OCI-LY1 (cell line): ENCODE measurements at regions not wholly inside any gene's neighbourhood (a gene's known extent, or its start where the extent isn't known, plus 50 kb on each side); places are given as distances from the start of the nearest gene placed in this dataset.

Source experiments
- H2AFZ ChIP-seq: fragments of 200-600 bp; sonication (generic), shearing (Covaris generic); 2 replicates; pipeline ENCODE4 v1.6.0; 2014; ENCODE audit warnings: antibody characterized with exemption, mild to moderate bottlenecking, low read length
- H3F3A ChIP-seq: fragments of 200-600 bp; sonication (generic), shearing (Covaris generic); 2 replicates; pipeline ENCODE4 v1.6.0; 2014; ENCODE audit warnings: mild to moderate bottlenecking, antibody characterized with exemption, low read length, moderate library complexity; ENCODE audit not compliant: insufficient read depth
- H3K27ac ChIP-seq: fragments of 200-600 bp; sonication (generic); 2 replicates; pipeline ENCODE4 v1.5.1; 2014; ENCODE audit warnings: low read length, mixed run types, mild to moderate bottlenecking, low read depth; ENCODE audit not compliant: poor library complexity, severe bottlenecking
- H3K27me3 ChIP-seq: fragments of 200-600 bp; sonication (generic); 2 replicates; pipeline ENCODE4 v1.6.0; 2014; ENCODE audit warnings: antibody characterized with exemption, mild to moderate bottlenecking, low read length, moderate library complexity; ENCODE audit not compliant: insufficient read depth
- H3K36me3 ChIP-seq: fragments of 200-600 bp; sonication (generic); 2 replicates; pipeline ENCODE4 v1.6.1; 2014; ENCODE audit warnings: mild to moderate bottlenecking, antibody characterized with exemption, low read length, moderate library complexity, mixed read lengths; ENCODE audit not compliant: insufficient read depth
- H3K4me1 ChIP-seq: fragments of 200-600 bp; sonication (generic); 2 replicates; pipeline ENCODE4 v1.5.1; 2014; ENCODE audit warnings: mild to moderate bottlenecking, low read length, moderate library complexity; ENCODE audit not compliant: insufficient read depth, severe bottlenecking
- H3K4me2 ChIP-seq: fragments of 200-600 bp; sonication (generic), shearing (Covaris generic); 2 replicates; pipeline ENCODE4 v1.6.1; 2014; ENCODE audit warnings: low read length
- H3K4me3 ChIP-seq: fragments of 200-600 bp; sonication (generic); 2 replicates; pipeline ENCODE4 v1.5.1; 2014; ENCODE audit warnings: low read length, low read depth, mild to moderate bottlenecking, mixed read lengths; ENCODE audit not compliant: poor library complexity, severe bottlenecking
- H3K79me2 ChIP-seq: fragments of 200-600 bp; shearing (Covaris generic); 2 replicates; pipeline ENCODE4 v1.6.1; 2016; ENCODE audit warnings: mixed run types, low read length, mixed read lengths; ENCODE audit not compliant: insufficient read depth
- H3K9ac ChIP-seq: fragments of 200-600 bp; sonication (generic), shearing (Covaris generic); 2 replicates; pipeline ENCODE4 v1.6.1; 2014; ENCODE audit warnings: mild to moderate bottlenecking, low read length, mixed read lengths
- H3K9me2 ChIP-seq: fragments of 200-600 bp; sonication (generic), shearing (Covaris generic); 2 replicates; pipeline ENCODE4 v1.6.1; 2014; ENCODE audit warnings: low read depth, mild to moderate bottlenecking, low read length, mixed read lengths
- H3K9me3 ChIP-seq: fragments of 200-600 bp; shearing (Covaris generic); 2 replicates; pipeline ENCODE4 v1.6.1; 2014; ENCODE audit warnings: low read length, mixed read lengths
- H4K20me1 ChIP-seq: fragments of 200-600 bp; sonication (generic), shearing (Covaris generic); 2 replicates; pipeline ENCODE4 v1.6.0; 2016; ENCODE audit warnings: mild to moderate bottlenecking, low read length; ENCODE audit not compliant: insufficient read depth
- CTCF ChIP-seq: fragments of 200-600 bp; sonication (generic), shearing (Covaris generic); IDR thresholded peaks from 2 replicates; pipeline ENCODE4 v1.5.1; 2017; ENCODE audit warnings: mild to moderate bottlenecking, antibody characterized with exemption, low read length, moderate library complexity, mixed read lengths
- EZH2 ChIP-seq: fragments of 200-600 bp; sonication (generic), shearing (Covaris generic); IDR thresholded peaks from 2 replicates; pipeline ENCODE4 v1.8.0; 2017; ENCODE audit warnings: borderline replicate concordance, mixed run types, mild to moderate bottlenecking, antibody characterized with exemption, low read length, moderate library complexity, mixed read lengths

GRCh38 chr13:88450515-88450914 lies 779.3 kb downstream of the SLITRK5 start:
- H3K36me3 ChIP-seq = no peaks in the 10 kb centered on the region
- no peak overlapping the region for H3K4me3 ChIP-seq
- H3K9me3 ChIP-seq = no peaks in the 10 kb centered on the region
- no peak overlapping the region for H2AFZ ChIP-seq
- no peaks in the 10 kb centered on the region for H3K4me1 ChIP-seq
- no peaks in the 10 kb centered on the region for H3F3A ChIP-seq
- no peak for TF ChIP-seq EZH2
- no peak for TF ChIP-seq CTCF
- H3K27ac ChIP-seq = no peak overlapping the region
- H3K4me2 ChIP-seq = no peak overlapping the region
- H3K27me3 ChIP-seq = no peaks in the 10 kb centered on the region
- no peaks in the 10 kb centered on the region for H3K9me2 ChIP-seq
- no peak overlapping the region for H3K9ac ChIP-seq
- H3K79me2 ChIP-seq = no peaks in the 10 kb centered on the region
- no peaks in the 10 kb centered on the region for H4K20me1 ChIP-seq

GRCh38 chr13:88456151-88456550 lies 785.0 kb downstream of the SLITRK5 start:
- Histone ChIP-seq H4K20me1 (no peaks in the 10 kb centered on the region), H3K9me3 (no peaks in the 10 kb centered on the region), H3F3A (no peaks in the 10 kb centered on the region), H3K27me3 (no peaks in the 10 kb centered on the region), H3K4me3 (no peak overlapping the region), H2AFZ (no peak overlapping the region), H3K4me2 (no peak overlapping the region), H3K4me1 (no peaks in the 10 kb centered on the region), H3K9ac (no peak overlapping the region), H3K9me2 (no peaks in the 10 kb centered on the region), H3K79me2 (no peaks in the 10 kb centered on the region), H3K36me3 (no peaks in the 10 kb centered on the region), H3K27ac (no peak overlapping the region)
- no peak for TF ChIP-seq EZH2
- no peak for TF ChIP-seq CTCF

- no peak overlapping the region for H2AFZ ChIP-seq
- no peak overlapping the region for H3K9ac ChIP-seq
- H3F3A ChIP-seq = no peaks in the 10 kb centered on the region
- no peaks in the 10 kb centered on the region for H4K20me1 ChIP-seq
- no peak overlapping the region for H3K4me3 ChIP-seq
- no peak for TF ChIP-seq CTCF
- TF ChIP-seq EZH2 = no peak
- H3K9me2 ChIP-seq = no peaks in the 10 kb centered on the region
- H3K4me2 ChIP-seq = no peak overlapping the region
- H3K9me3 ChIP-seq = no peaks in the 10 kb centered on the region
- no peaks in the 10 kb centered on the region for H3K4me1 ChIP-seq
- H3K27me3 ChIP-seq = no peaks in the 10 kb centered on the region
- H3K79me2 ChIP-seq = no peaks in the 10 kb centered on the region
- H3K27ac ChIP-seq = no peak overlapping the region
- no peaks in the 10 kb centered on the region for H3K36me3 ChIP-seq
These were observed 788.2 kb downstream of the SLITRK5 start for GRCh38 chr13:88459331-88459730.
